NOMO-1 treated with dmso at 0.1 percent for 144 hours (cell line): ENCODE measurements at regions not wholly inside any gene's neighbourhood (a gene's known extent, or its start where the extent isn't known, plus 50 kb on each side); places are given as distances from the start of the nearest gene placed in this dataset.

Experiments used
- DNase-seq: peaks from one replicate; lab custom pipeline; 2025; ENCODE audit not compliant: unreplicated experiment; lab: John Stamatoyannopoulos, UW

- DNase-seq = peak; percentile 4
These were observed 185.1 kb downstream of the CLIC5 start for GRCh38 chr6:45830441-45831139.

- DNase-seq = no peak
These were observed 185.8 kb downstream of the CLIC5 start for GRCh38 chr6:45829873-45830272.

- no peak for DNase-seq
These were observed 187.6 kb downstream of the CLIC5 start for GRCh38 chr6:45827952-45828530.

- no peak for DNase-seq
These were observed 192.8 kb downstream of the CLIC5 start for GRCh38 chr6:45822873-45823272.

GRCh38 chr6:45822246-45822812 lies 193.3 kb downstream of the CLIC5 start:
- DNase-seq = peak; percentile 23

- no peak for DNase-seq
These were observed 197.0 kb downstream of the CLIC5 start for GRCh38 chr6:45818655-45819054.

- DNase-seq = no peak
These were observed 198.9 kb downstream of the CLIC5 start for GRCh38 chr6:45816674-45817297.

GRCh38 chr6:45815466-45816125 lies 200.1 kb downstream of the CLIC5 start:
- no peak for DNase-seq

GRCh38 chr6:45814772-45815171 lies 200.9 kb downstream of the CLIC5 start:
- DNase-seq = no peak

- no peak for DNase-seq
These were observed 201.7 kb downstream of the CLIC5 start for GRCh38 chr6:45813943-45814342.

- DNase-seq = no peak
These were observed 202.7 kb downstream of the CLIC5 start for GRCh38 chr6:45812922-45813321.

GRCh38 chr6:45808917-45809316 lies 206.7 kb downstream of the CLIC5 start:
- no peak for DNase-seq

GRCh38 chr6:45808042-45808645 lies 207.5 kb downstream of the CLIC5 start:
- DNase-seq = no peak

GRCh38 chr6:45807311-45808041 lies 208.2 kb downstream of the CLIC5 start:
- DNase-seq = no peak

- no peak for DNase-seq
These were observed 209.5 kb downstream of the CLIC5 start for GRCh38 chr6:45806172-45806571.

- DNase-seq = no peak
These were observed 212.6 kb downstream of the CLIC5 start for GRCh38 chr6:45803071-45803470.

GRCh38 chr6:45801471-45802289 lies 214.0 kb downstream of the CLIC5 start:
- no peak for DNase-seq

- DNase-seq = no peak
These were observed 214.7 kb downstream of the CLIC5 start for GRCh38 chr6:45800911-45801310.

- no peak for DNase-seq
These were observed 220.0 kb downstream of the CLIC5 start for GRCh38 chr6:45795678-45796077.

GRCh38 chr6:45794465-45794864 lies 221.2 kb downstream of the CLIC5 start:
- no peak for DNase-seq
